C4-2B (cell line): ENCODE measurements at regions not wholly inside any gene's neighbourhood (a gene's known extent, or its start where the extent isn't known, plus 50 kb on each side); places are given as distances from the start of the nearest gene placed in this dataset.

ENCODE experiments used
- H3K27ac ChIP-seq: fragments of 450-650 bp; 2 replicates; pipeline ENCODE4 v1.5.1; 2017
- ZFX ChIP-seq: fragments of 450-650 bp; IDR thresholded peaks from 2 replicates; pipeline ENCODE4 v1.6.1; 2017
- TF ChIP-seq, protein P1 (sequence below): fragments of 450-650 bp; conservative IDR thresholded peaks from 2 replicates; pipeline ENCODE4 v1.5.1; 2017; ENCODE audit warnings: mild to moderate bottlenecking

DNA sequence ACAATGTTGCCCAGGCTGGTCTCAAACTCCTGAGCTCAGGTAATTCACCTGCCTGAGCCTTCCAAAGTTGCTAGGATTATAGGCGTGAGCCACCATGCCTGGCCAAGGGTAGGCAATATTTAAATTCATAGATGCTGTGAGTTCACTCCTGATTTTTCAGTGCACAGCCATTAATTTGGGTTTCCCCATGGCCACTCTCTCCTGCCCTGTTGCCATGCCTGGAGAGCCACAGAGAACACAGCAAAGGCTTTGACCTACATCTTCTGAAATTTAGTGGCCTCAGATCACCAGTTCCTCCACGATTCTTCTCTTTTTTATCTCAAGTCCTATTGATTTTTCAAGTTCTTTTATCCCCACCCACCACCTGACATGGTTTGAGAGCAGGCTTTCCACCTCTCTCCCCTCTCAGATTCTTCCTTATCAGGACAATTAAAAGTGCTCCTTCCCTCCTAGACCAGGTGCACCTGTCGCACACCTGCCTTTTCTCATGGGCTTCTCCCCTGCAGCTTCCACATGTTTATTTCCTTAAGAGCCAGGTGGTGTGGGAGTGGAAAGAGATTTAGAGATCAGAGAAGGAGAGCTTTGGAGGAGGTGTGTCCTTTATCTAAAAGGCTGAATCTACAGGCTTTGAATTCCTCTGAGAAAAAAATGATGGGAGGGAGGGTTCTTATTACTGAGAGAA is 123.8 kb downstream of the ADRA2A start:
- TF ChIP-seq ZFX = no peak
- TF ChIP-seq, protein P1, sequence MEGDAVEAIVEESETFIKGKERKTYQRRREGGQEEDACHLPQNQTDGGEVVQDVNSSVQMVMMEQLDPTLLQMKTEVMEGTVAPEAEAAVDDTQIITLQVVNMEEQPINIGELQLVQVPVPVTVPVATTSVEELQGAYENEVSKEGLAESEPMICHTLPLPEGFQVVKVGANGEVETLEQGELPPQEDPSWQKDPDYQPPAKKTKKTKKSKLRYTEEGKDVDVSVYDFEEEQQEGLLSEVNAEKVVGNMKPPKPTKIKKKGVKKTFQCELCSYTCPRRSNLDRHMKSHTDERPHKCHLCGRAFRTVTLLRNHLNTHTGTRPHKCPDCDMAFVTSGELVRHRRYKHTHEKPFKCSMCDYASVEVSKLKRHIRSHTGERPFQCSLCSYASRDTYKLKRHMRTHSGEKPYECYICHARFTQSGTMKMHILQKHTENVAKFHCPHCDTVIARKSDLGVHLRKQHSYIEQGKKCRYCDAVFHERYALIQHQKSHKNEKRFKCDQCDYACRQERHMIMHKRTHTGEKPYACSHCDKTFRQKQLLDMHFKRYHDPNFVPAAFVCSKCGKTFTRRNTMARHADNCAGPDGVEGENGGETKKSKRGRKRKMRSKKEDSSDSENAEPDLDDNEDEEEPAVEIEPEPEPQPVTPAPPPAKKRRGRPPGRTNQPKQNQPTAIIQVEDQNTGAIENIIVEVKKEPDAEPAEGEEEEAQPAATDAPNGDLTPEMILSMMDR = no peak
- H3K27ac ChIP-seq = no peak overlapping the region

DNA sequence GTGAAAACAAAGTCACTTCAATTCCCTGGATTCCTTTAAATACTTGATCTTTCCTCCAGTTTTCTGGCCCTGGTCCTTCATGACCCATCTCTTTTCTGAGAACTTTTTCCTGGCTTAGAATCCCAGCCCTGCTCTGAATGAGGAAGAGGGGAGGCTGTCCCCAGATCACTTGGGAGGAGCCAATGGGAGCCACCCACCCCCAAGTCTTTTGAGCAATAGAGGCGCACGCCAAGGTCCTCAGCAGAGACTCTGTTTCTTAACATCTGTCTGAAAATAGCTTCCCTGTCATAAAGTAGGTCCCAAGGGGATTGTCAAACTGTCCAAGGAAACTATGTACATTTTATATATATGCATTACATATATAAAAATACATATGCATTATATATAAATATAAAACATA is 126.8 kb downstream of the ADRA2A start:
- TF ChIP-seq, protein P1 = no peak
- no peak for TF ChIP-seq ZFX

DNA sequence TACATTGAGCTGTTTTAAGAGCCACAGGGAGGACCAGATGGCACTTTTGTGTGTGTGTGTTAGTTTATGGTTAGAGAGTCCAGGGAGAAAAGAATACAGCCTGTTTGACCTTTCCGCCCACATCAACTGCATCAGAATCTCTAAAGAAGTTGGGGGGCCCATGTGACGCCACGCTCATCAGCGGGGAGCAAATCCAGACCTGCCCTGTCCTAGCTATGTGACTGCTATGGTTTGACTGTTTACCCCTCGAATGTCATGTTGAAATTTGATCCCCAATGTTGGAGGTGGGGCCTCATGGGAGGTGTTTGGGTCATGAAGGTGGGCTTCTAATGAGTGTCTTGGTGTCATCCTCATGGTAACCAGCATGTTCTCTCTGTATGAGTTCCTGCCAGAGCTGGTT is 128.0 kb downstream of the ADRA2A start:
- TF ChIP-seq ZFX = no peak
- TF ChIP-seq, protein P1 = no peak
- H3K27ac ChIP-seq = no peak overlapping the region

More for the DNA sequence above, 126.8 kb downstream of the ADRA2A start:
- H3K27ac ChIP-seq = no peak overlapping the region

DNA sequence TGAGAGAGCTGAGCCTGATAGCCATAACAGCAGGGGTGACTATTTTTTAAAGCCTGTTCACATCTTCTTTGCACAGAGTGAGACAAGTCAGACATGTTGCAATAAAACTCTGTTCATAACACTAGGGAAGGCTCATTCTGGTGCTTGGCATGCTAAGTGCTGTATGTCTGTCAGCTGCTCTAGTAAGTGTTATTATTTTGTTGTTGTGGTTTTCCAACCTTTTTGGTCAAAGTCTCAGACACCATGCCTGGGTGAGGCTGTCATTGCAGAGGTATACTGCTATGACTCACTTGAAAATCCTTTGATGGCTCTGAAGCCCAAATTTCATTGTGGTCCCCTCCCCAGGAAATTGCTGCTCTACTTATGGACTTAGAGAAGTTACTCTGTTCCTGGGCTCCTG is 129.7 kb downstream of the ADRA2A start:
- H3K27ac ChIP-seq = no peak overlapping the region
- TF ChIP-seq, protein P1 = no peak
- no peak for TF ChIP-seq ZFX

DNA sequence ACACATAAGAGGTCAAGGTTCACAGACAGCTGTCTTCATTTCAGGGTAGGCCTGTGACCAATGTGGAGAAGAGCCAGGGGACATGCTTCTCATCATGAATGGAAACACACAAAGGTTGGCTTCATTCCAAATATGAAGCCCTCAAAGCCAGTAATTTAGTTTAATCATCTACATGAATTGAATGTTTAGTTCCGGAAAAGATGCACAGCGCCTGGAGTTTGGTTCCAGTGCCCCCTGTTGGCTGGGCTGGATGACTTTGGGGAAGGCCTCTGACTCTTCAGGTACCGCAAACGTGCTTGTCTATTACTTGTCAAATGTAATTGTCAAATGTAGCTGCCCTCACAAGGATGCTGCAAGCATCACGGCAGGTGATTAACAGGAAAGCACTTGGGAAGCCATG is 130.7 kb downstream of the ADRA2A start:
- H3K27ac ChIP-seq = no peak overlapping the region
- TF ChIP-seq ZFX = no peak
- TF ChIP-seq, protein P1 = peak; percentile 43

DNA sequence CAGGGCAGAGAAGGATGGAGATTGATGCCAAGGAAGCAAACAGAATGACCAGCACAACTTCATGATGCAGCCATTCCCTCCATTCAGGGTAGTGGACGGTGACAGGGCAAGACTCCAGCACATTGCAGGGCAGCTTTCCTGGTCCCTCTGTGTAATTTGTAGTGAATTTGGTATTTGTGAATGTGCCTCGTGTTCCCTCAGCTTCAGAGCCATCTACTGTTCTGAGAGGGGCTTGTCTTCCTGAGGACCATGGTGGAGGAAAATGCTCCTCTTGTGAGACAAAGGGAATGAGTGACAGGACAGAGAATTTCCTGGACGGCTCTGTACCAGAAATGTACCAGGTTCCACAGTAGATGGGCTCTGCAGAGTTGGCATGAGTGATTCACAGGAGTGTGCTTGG is 132.1 kb downstream of the ADRA2A start:
- no peak overlapping the region for H3K27ac ChIP-seq
- no peak for TF ChIP-seq ZFX
- TF ChIP-seq, protein P1 = no peak

DNA sequence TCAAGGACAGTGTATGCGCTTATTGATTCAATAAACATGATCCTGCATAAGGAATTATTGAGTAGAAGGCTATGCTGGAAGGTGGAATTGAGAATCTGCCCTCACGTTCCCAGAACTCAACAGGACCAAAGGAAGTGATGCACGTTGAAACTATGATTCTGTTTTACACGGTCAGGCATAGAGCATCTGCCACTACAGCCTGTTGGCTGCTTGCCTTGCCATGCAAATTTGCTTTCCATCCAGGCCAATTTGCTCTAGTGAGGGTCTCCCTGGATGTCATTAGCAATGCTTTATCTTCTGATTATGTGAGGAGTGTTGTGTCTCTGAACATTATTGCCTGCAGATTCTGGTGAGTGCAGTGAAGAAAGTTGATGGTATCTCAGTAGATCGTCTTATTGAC is 132.9 kb downstream of the ADRA2A start:
- H3K27ac ChIP-seq = no peak overlapping the region
- TF ChIP-seq, protein P1 = no peak
- TF ChIP-seq ZFX = no peak
